HuH-7.5 (cell line): ENCODE measurements at regions not wholly inside any gene's neighbourhood (a gene's known extent, or its start where the extent isn't known, plus 50 kb on each side); places are given as distances from the start of the nearest gene placed in this dataset.

Experiments
- DNase-seq: peaks from one replicate; pipeline ENCODE4 v3.0.0; 2011; ENCODE audit warnings: low spot score

DNA sequence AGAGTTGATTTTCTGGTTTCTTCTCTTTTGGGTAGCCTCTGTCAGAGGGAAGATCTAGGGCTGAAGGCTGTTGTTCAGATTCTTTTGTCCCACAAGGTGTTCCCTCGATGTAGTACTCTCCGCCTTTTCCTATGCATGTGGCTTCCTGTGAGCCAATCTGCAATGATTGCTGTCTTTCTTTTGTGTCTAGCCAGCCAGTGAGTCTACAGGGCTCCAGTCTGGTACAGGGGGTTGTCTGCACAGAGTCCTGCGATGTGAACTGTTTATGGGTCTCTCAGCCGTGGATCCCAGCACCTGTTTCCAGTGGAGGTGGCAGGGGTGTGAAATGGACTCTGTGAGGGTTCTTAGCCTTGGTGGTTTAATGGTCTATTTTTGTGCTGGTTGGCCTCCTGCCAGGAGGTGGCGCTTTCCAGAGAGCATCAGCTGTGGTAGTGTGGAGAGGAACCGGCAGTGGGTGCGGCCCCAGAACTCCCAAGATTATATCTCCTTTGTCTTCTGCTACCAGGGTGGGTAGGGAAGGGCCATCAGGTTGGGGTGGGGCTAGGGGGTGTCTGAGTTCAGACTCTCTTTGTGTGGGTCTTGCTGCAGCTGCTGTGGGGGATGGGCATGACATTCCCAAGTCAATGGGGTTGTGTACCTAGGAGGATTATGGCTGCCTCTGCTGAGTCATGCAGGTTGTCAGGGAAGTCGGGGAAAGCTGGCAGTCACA is 81.3 kb upstream of the C21orf91 start:
- no peak for DNase-seq

- DNase-seq = no peak
Observed at GRCh38 chr21:17889171-17889570, 70.0 kb upstream of the C21orf91 start.

GRCh38 chr21:17869115-17869514 is 50.0 kb upstream of the C21orf91 start:
- no peak for DNase-seq
